NB4 (cell line): ENCODE measurements at regions not wholly inside any gene's neighbourhood (a gene's known extent, or its start where the extent isn't known, plus 50 kb on each side); places are given as distances from the start of the nearest gene placed in this dataset.

Experiments
- MYC ChIP-seq: IDR thresholded peaks from 2 replicates; pipeline ENCODE4 v1.6.1; 2011; ENCODE audit warnings: low read depth, low read length
- TF ChIP-seq, protein P1 (sequence below): IDR thresholded peaks from one replicate; pipeline ENCODE4 v1.5.1; 2012; ENCODE audit warnings: low read depth, low read length

- TF ChIP-seq, protein P1, sequence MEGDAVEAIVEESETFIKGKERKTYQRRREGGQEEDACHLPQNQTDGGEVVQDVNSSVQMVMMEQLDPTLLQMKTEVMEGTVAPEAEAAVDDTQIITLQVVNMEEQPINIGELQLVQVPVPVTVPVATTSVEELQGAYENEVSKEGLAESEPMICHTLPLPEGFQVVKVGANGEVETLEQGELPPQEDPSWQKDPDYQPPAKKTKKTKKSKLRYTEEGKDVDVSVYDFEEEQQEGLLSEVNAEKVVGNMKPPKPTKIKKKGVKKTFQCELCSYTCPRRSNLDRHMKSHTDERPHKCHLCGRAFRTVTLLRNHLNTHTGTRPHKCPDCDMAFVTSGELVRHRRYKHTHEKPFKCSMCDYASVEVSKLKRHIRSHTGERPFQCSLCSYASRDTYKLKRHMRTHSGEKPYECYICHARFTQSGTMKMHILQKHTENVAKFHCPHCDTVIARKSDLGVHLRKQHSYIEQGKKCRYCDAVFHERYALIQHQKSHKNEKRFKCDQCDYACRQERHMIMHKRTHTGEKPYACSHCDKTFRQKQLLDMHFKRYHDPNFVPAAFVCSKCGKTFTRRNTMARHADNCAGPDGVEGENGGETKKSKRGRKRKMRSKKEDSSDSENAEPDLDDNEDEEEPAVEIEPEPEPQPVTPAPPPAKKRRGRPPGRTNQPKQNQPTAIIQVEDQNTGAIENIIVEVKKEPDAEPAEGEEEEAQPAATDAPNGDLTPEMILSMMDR, result no peak
- no peak for TF ChIP-seq MYC
Observed at GRCh38 chr9:29865764-29866313, 2292.6 kb upstream of the C9orf72 start.
